DOHH2 (cell line): ENCODE measurements at regions not wholly inside any gene's neighbourhood (a gene's known extent, or its start where the extent isn't known, plus 50 kb on each side); places are given as distances from the start of the nearest gene placed in this dataset.

ENCODE experiments used
- CTCF ChIP-seq: fragments of 200-600 bp; sonication (generic); IDR thresholded peaks from one replicate; pipeline ENCODE4 v1.5.1; 2014; ENCODE audit warnings: antibody characterized with exemption, mild to moderate bottlenecking, low read depth, low read length; ENCODE audit not compliant: poor library complexity, severe bottlenecking
- EZH2phosphoT487 ChIP-seq: fragments of 200-600 bp; sonication (generic); IDR thresholded peaks from 2 replicates; pipeline ENCODE4 v1.6.1; 2017; ENCODE audit warnings: borderline replicate concordance, mild to moderate bottlenecking, antibody characterized with exemption, low read length, moderate library complexity, mixed read lengths

- TF ChIP-seq CTCF (no peak), EZH2phosphoT487 (no peak)
Measured at GRCh38 chr2:15797939-15798281, 142.4 kb upstream of the MYCN start.
